ENCODE measurements at regions not wholly inside any gene's neighbourhood (a gene's known extent, or its start where the extent isn't known, plus 50 kb on each side); places are given as distances from the start of the nearest gene placed in this dataset.

- DNase-seq (ENCODE audit: low read depth): no peak
These were observed 785.4 kb downstream of the NR2F1-AS1 start for GRCh38 chr5:92795633-92796032.

GRCh38 chr5:92780057-92780456, 801.0 kb downstream of the NR2F1-AS1 start:
- no peak for DNase-seq (ENCODE audit: low read depth)

- no peak for DNase-seq (ENCODE audit: low read depth)
These were observed 801.5 kb downstream of the NR2F1-AS1 start for GRCh38 chr5:92779536-92779935.

- DNase-seq (ENCODE audit: low read depth): no peak
These were observed 802.8 kb downstream of the NR2F1-AS1 start for GRCh38 chr5:92778261-92778660.

GRCh38 chr5:92777421-92777820, 803.6 kb downstream of the NR2F1-AS1 start:
- no peak for DNase-seq (ENCODE audit: low read depth)

GRCh38 chr5:92775711-92776615, 805.1 kb downstream of the NR2F1-AS1 start:
- peak; percentile 16 for DNase-seq (ENCODE audit: low read depth)

- DNase-seq (ENCODE audit: low read depth): peak; percentile 66
These were observed 811.0 kb downstream of the NR2F1-AS1 start for GRCh38 chr5:92769978-92770377.

- no peak for DNase-seq (ENCODE audit: low read depth)
These were observed 819.4 kb downstream of the NR2F1-AS1 start for GRCh38 chr5:92761585-92761984.

- no peak for DNase-seq (ENCODE audit: low read depth)
These were observed 820.5 kb downstream of the NR2F1-AS1 start for GRCh38 chr5:92760550-92760949.

- peak; percentile 73 for DNase-seq (ENCODE audit: low read depth)
These were observed 822.5 kb downstream of the NR2F1-AS1 start for GRCh38 chr5:92758552-92758951.

- DNase-seq (ENCODE audit: low read depth): peak; percentile 36
These were observed 831.1 kb downstream of the NR2F1-AS1 start for GRCh38 chr5:92749943-92750342.

GRCh38 chr5:92748072-92748676, 832.8 kb downstream of the NR2F1-AS1 start:
- DNase-seq (ENCODE audit: low read depth): peak; percentile 4

- DNase-seq (ENCODE audit: low read depth): no peak
These were observed 839.1 kb downstream of the NR2F1-AS1 start for GRCh38 chr5:92741906-92742305.

- DNase-seq (ENCODE audit: low read depth): no peak
These were observed 846.6 kb downstream of the NR2F1-AS1 start for GRCh38 chr5:92734211-92734940.

GRCh38 chr5:92730486-92730885, 850.5 kb downstream of the NR2F1-AS1 start:
- DNase-seq (ENCODE audit: low read depth): no peak

- no peak for DNase-seq (ENCODE audit: low read depth)
These were observed 851.9 kb downstream of the NR2F1-AS1 start for GRCh38 chr5:92729088-92729487.

- DNase-seq (ENCODE audit: low read depth): no peak
These were observed 865.0 kb downstream of the NR2F1-AS1 start for GRCh38 chr5:92715946-92716520.

GRCh38 chr5:92713826-92714225, 867.2 kb downstream of the NR2F1-AS1 start:
- DNase-seq (ENCODE audit: low read depth): no peak

GRCh38 chr5:92713335-92713743, 867.7 kb downstream of the NR2F1-AS1 start:
- DNase-seq (ENCODE audit: low read depth): no peak

GRCh38 chr5:92711956-92712355, 869.1 kb downstream of the NR2F1-AS1 start:
- DNase-seq (ENCODE audit: low read depth): no peak

- DNase-seq (ENCODE audit: low read depth): peak; percentile 54
These were observed 876.4 kb downstream of the NR2F1-AS1 start for GRCh38 chr5:92704590-92704989.

GRCh38 chr5:92703976-92704375, 877.0 kb downstream of the NR2F1-AS1 start:
- DNase-seq (ENCODE audit: low read depth): peak; percentile 50
